CD4-positive, alpha-beta T cell treated with Interleukin-4 for 1 hour (primary cell): ENCODE measurements at regions not wholly inside any gene's neighbourhood (a gene's known extent, or its start where the extent isn't known, plus 50 kb on each side); places are given as distances from the start of the nearest gene placed in this dataset.

Experiments
- DNase-seq, 2 donors: peaks; one replicate each; pipeline ENCODE4 v3.0.0-alpha.2; 2020 to 2022

GRCh38 chr11:109298865-109299264 lies 123.1 kb upstream of the C11orf87 start:
- DNase-seq, result no peak

GRCh38 chr11:109300211-109300610 lies 121.8 kb upstream of the C11orf87 start:
- no peak for DNase-seq

GRCh38 chr11:109302591-109303334 lies 119.2 kb upstream of the C11orf87 start:
- no peak for DNase-seq

- DNase-seq, result no peak
Observed at GRCh38 chr11:109303342-109303741, 118.6 kb upstream of the C11orf87 start.

GRCh38 chr11:109304159-109304558 lies 117.8 kb upstream of the C11orf87 start:
- no peak for DNase-seq

- no peak for DNase-seq
Observed at GRCh38 chr11:109305009-109305408, 117.0 kb upstream of the C11orf87 start.

- no peak for DNase-seq
Observed at GRCh38 chr11:109306322-109306721, 115.7 kb upstream of the C11orf87 start.

GRCh38 chr11:109307366-109307765 lies 114.6 kb upstream of the C11orf87 start:
- no peak for DNase-seq

GRCh38 chr11:109308551-109308950 lies 113.4 kb upstream of the C11orf87 start:
- no peak for DNase-seq

- no peak for DNase-seq
Observed at GRCh38 chr11:109309153-109309552, 112.8 kb upstream of the C11orf87 start.

GRCh38 chr11:109317726-109318125 lies 104.3 kb upstream of the C11orf87 start:
- DNase-seq, result no peak

- no peak for DNase-seq
Observed at GRCh38 chr11:109320595-109320994, 101.4 kb upstream of the C11orf87 start.

- no peak for DNase-seq
Observed at GRCh38 chr11:109326781-109327180, 95.2 kb upstream of the C11orf87 start.

- no peak for DNase-seq
Observed at GRCh38 chr11:109329716-109330115, 92.3 kb upstream of the C11orf87 start.

- no peak for DNase-seq
Observed at GRCh38 chr11:109338131-109338530, 83.9 kb upstream of the C11orf87 start.

- DNase-seq, result no peak
Observed at GRCh38 chr11:109342261-109342660, 79.7 kb upstream of the C11orf87 start.

- DNase-seq, result no peak
Observed at GRCh38 chr11:109343242-109343641, 78.7 kb upstream of the C11orf87 start.

- no peak for DNase-seq
Observed at GRCh38 chr11:109347304-109347703, 74.7 kb upstream of the C11orf87 start.

- DNase-seq, result no peak
Observed at GRCh38 chr11:109349276-109350080, 72.5 kb upstream of the C11orf87 start.

GRCh38 chr11:109350091-109350490 lies 71.9 kb upstream of the C11orf87 start:
- DNase-seq, result no peak

GRCh38 chr11:109362059-109362458 lies 59.9 kb upstream of the C11orf87 start:
- no peak for DNase-seq

GRCh38 chr11:109363682-109364081 lies 58.3 kb upstream of the C11orf87 start:
- no peak for DNase-seq

- DNase-seq, result no peak
Observed at GRCh38 chr11:109364851-109365250, 57.1 kb upstream of the C11orf87 start.

GRCh38 chr11:109371444-109372176 lies 50.4 kb upstream of the C11orf87 start:
- no peak for DNase-seq
